B cell (primary cell): ENCODE measurements at regions not wholly inside any gene's neighbourhood (a gene's known extent, or its start where the extent isn't known, plus 50 kb on each side); places are given as distances from the start of the nearest gene placed in this dataset.

ENCODE experiments used
- ATAC-seq: fragments of 200-7000 bp; cut with Tn5 transposase; one replicate; pipeline ENCODE4 v1.10.0; 2021; ENCODE audit warnings: low read depth, mild to moderate bottlenecking, moderate number of reproducible peaks, moderate library complexity
- CTCF ChIA-PET: fragments of 350-600 bp; sonication (Branson Sonifier 250); formaldehyde crosslinking; loops from one replicate; lab custom pipeline; 2021; ENCODE audit warnings: antibody characterized with exemption, inconsistent platforms; lab: Charles Lee
- POLR2A ChIA-PET: fragments of 350-600 bp; sonication (Branson Sonifier 250); formaldehyde crosslinking; loops from one replicate; lab custom pipeline; 2021; ENCODE audit warnings: antibody characterized with exemption; lab: Charles Lee
- DNase-seq: peaks from one replicate; pipeline ENCODE4 v3.0.0; 2013
- H2AFZ ChIP-seq: 2 replicates; pipeline ENCODE4 v1.6.1; 2012; ENCODE audit warnings: mild to moderate bottlenecking, low read depth, low read length; ENCODE audit not compliant: insufficient read depth, poor library complexity, severe bottlenecking
- H3K27ac ChIP-seq, 2 donors: 1 replicate in 1 of 2; 2 replicates in 1 of 2; pipeline ENCODE4 v1.5.1; 2012 to 2013; ENCODE audit warnings: low read length in 2 of 2, mild to moderate bottlenecking in 2 of 2, moderate library complexity in 1 of 2
- H3K27me3 ChIP-seq, 4 experiments: fragments of 200-600 bp in 1 of 4; sonication (generic) in 1 of 4; replicated peaks in 1 of 4; 1 replicate in 2 of 4; 2 replicates in 2 of 4; pipeline versions ENCODE4 v1.6.1 to v1.7.0; 2013 to 2016; ENCODE audit warnings: low read length in 3 of 4, mild to moderate bottlenecking in 2 of 4, mixed read lengths in 1 of 4, moderate library complexity in 1 of 4; ENCODE audit not compliant: insufficient read depth in 4 of 4, control insufficient read depth in 3 of 4; ENCODE audit errors: control extremely low read depth in 1 of 4
- H3K36me3 ChIP-seq, 2 experiments: replicated peaks in 1 of 2; 1 replicate in 1 of 2; 2 replicates in 1 of 2; pipeline versions ENCODE4 v1.6.1 to v1.7.1; 2013; ENCODE audit warnings: low read length in 1 of 2; ENCODE audit not compliant: insufficient read depth in 2 of 2, control insufficient read depth in 1 of 2; ENCODE audit errors: control extremely low read depth in 1 of 2, extremely low read depth in 1 of 2
- H3K4me1 ChIP-seq, 2 donors: fragments of 200-600 bp in 1 of 2; sonication (generic) in 1 of 2; 1 replicate in 1 of 2; 2 replicates in 1 of 2; pipeline versions ENCODE4 v1.5.1 to v1.6.1; 2013 to 2017; ENCODE audit warnings: low read length in 2 of 2; ENCODE audit not compliant: control insufficient read depth in 2 of 2, insufficient read depth in 2 of 2
- H3K4me2 ChIP-seq: replicated peaks from 2 replicates; pipeline ENCODE3; 2012; ENCODE audit warnings: mild to moderate bottlenecking, low read depth, low read length; ENCODE audit not compliant: poor library complexity, severe bottlenecking
- H3K4me3 ChIP-seq, 5 experiments: fragments of 200-600 bp in 1 of 5; sonication (generic) in 1 of 5; 1 replicate in 3 of 5; 2 replicates in 2 of 5; pipeline versions ENCODE4 v1.5.1 to v1.7.0; 2011 to 2016; ENCODE audit warnings: low read length in 4 of 5, mild to moderate bottlenecking in 4 of 5, low read depth in 2 of 5, control low read depth in 1 of 5, moderate library complexity in 1 of 5; ENCODE audit not compliant: insufficient read depth in 1 of 5; ENCODE audit errors: control extremely low read depth in 1 of 5, extremely low read depth in 1 of 5
- H3K79me2 ChIP-seq: fragments of 200-600 bp; sonication (generic); one replicate; pipeline ENCODE4 v1.6.0; 2016; ENCODE audit warnings: low read length; ENCODE audit not compliant: control insufficient read depth, insufficient read depth
- H3K9ac ChIP-seq: fragments of 200-600 bp; sonication (generic); 2 replicates; pipeline ENCODE4 v1.6.1; 2017; ENCODE audit warnings: mild to moderate bottlenecking, low read length, moderate library complexity
- H3K9me3 ChIP-seq, 3 donors: one replicate each; pipeline versions ENCODE4 v1.6.1 to v1.7.1; 2013; ENCODE audit warnings: low read length in 2 of 3; ENCODE audit not compliant: control insufficient read depth in 2 of 3, insufficient read depth in 1 of 3; ENCODE audit errors: control extremely low read depth in 1 of 3
- H4K20me1 ChIP-seq: 2 replicates; pipeline ENCODE4 v1.6.0; 2012; ENCODE audit warnings: mild to moderate bottlenecking, low read length; ENCODE audit not compliant: insufficient read depth, control insufficient read depth, poor library complexity, severe bottlenecking
- H3K27ac Mint-ChIP-seq: one replicate; pipeline ENCODE4 v1.8.0; 2021; ENCODE audit warnings: mixed read lengths
- H3K27me3 Mint-ChIP-seq: one replicate; pipeline ENCODE4 v1.8.0; 2021; ENCODE audit warnings: mixed read lengths
- H3K4me1 Mint-ChIP-seq: one replicate; pipeline ENCODE4 v1.8.0; 2021; ENCODE audit warnings: mixed read lengths
- H3K4me3 Mint-ChIP-seq: one replicate; pipeline ENCODE4 v1.8.0; 2021; ENCODE audit warnings: mixed read lengths
- H3K9me3 Mint-ChIP-seq: one replicate; pipeline ENCODE4 v1.8.0; 2022; ENCODE audit warnings: mixed read lengths; ENCODE audit not compliant: insufficient read depth
- EZH2 ChIP-seq: IDR thresholded peaks from 2 replicates; pipeline ENCODE4 v1.6.1; 2012; ENCODE audit warnings: borderline replicate concordance, low read depth, mild to moderate bottlenecking, moderate library complexity, low read length; ENCODE audit not compliant: insufficient read depth, poor library complexity, severe bottlenecking
- WGBS: methylation state at CpG from one replicate; pipeline ENCODE4 v1.1.5; 2013; ENCODE audit warnings: missing lambda C conversion rate; ENCODE audit not compliant: insufficient coverage; 5-methylcytosine and 5-hydroxymethylcytosine counted together
- intact Hi-C: fragments of 100-400 bp; cut with micrococcal nuclease; formaldehyde crosslinking; loops from one replicate; pipeline ENCODE4 v1.10.0; 2022
- TF ChIP-seq, protein P1 (sequence below): fragments of 200-600 bp; IDR thresholded peaks from one replicate; pipeline ENCODE4 v1.8.0; 2022; ENCODE audit warnings: antibody characterized with exemption, mild to moderate bottlenecking

DNA sequence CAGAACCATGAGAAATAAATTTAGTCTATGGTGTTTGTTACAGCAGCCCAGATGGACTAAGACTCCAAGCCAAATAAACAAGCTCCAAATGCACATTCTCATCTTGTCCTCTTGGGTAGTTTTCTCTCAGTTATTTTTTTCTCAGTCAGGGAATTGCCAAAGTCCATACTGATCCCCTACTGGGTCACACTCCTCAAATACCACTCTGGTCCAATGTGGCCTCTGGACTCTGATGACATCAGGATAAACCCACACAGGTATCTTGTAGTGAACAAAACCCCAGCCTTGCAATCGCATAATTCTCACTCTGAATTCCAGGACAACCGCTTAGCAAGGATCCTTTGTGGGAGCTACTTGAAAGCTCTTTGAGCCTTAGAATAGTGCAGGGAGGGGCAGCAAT is 248.4 kb upstream of the JUN start:
- no peaks in the 10 kb centered on the region for H3K27me3 ChIP-seq
- peaks cover 11% of the 10 kb centered on the region for H3K79me2 ChIP-seq
- no peaks in the 10 kb centered on the region for H3K9me3 Mint-ChIP-seq
- no peaks in the 10 kb centered on the region for H4K20me1 ChIP-seq
- H3K9me3 ChIP-seq, result peaks cover 0 to 8% (median 0%) of the 10 kb centered on the region in 3 donors
- no peak overlapping the region for H3K4me3 ChIP-seq
- ATAC-seq, result no peak
- no peak overlapping the region for H3K4me3 Mint-ChIP-seq
- H3K4me1 ChIP-seq, result peaks cover 6 to 9% of the 10 kb centered on the region in 2 donors
- H3K36me3 ChIP-seq, result no peaks in the 10 kb centered on the region
- 100% methylated on average over 2 of the region's 2 CpGs for WGBS
- no peak overlapping the region for H2AFZ ChIP-seq
- POLR2A ChIA-PET, result no interaction called here
- CTCF ChIA-PET, result no interaction called here
- H3K4me1 Mint-ChIP-seq, result peaks cover under 1% of the 10 kb centered on the region
- H3K27ac Mint-ChIP-seq, result no peak overlapping the region
- no peaks in the 10 kb centered on the region for H3K27me3 Mint-ChIP-seq
- no peak overlapping the region for H3K27ac ChIP-seq
- TF ChIP-seq, protein P1, sequence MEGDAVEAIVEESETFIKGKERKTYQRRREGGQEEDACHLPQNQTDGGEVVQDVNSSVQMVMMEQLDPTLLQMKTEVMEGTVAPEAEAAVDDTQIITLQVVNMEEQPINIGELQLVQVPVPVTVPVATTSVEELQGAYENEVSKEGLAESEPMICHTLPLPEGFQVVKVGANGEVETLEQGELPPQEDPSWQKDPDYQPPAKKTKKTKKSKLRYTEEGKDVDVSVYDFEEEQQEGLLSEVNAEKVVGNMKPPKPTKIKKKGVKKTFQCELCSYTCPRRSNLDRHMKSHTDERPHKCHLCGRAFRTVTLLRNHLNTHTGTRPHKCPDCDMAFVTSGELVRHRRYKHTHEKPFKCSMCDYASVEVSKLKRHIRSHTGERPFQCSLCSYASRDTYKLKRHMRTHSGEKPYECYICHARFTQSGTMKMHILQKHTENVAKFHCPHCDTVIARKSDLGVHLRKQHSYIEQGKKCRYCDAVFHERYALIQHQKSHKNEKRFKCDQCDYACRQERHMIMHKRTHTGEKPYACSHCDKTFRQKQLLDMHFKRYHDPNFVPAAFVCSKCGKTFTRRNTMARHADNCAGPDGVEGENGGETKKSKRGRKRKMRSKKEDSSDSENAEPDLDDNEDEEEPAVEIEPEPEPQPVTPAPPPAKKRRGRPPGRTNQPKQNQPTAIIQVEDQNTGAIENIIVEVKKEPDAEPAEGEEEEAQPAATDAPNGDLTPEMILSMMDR, result no peak
- TF ChIP-seq EZH2, result no peak
- no peak overlapping the region for H3K4me2 ChIP-seq
- H3K9ac ChIP-seq, result no peak overlapping the region
- DNase-seq, result no peak
- intact Hi-C loops, result no loop called here

DNA sequence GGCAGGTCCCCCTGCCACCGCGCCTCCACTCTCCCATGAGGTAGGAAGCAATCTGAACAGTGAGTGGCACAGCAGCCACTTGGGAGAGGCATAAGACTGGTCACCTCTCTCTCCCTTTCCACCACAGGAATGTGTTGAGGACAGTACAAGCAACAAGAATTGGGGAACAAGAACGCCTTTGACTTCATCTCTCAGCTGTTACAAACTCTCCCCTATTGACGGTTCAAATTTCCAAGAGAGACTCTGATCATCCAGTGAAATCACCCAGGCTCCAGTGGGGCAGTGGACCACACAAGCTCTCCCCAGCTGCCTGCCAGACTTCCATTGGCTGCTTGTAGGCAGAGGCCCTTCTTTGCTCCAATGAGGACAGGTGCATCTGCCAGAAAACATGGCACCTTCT is 249.9 kb upstream of the JUN start:
- intact Hi-C loops, result no loop called here
- H3K9me3 ChIP-seq, result peaks cover 0 to 8% (median 0%) of the 10 kb centered on the region in 3 donors
- no peaks in the 10 kb centered on the region for H3K36me3 ChIP-seq
- H2AFZ ChIP-seq, result no peak overlapping the region
- no peaks in the 10 kb centered on the region for H3K9me3 Mint-ChIP-seq
- no peaks in the 10 kb centered on the region for H3K27me3 Mint-ChIP-seq
- no peaks in the 10 kb centered on the region for H3K4me1 Mint-ChIP-seq
- 100% methylated on average over 2 of the region's 4 CpGs for WGBS
- H3K4me3 ChIP-seq, result no peak overlapping the region
- no peaks in the 10 kb centered on the region for H3K79me2 ChIP-seq
- H3K27me3 ChIP-seq, result no peaks in the 10 kb centered on the region
- H3K4me3 Mint-ChIP-seq, result no peak overlapping the region
- no peaks in the 10 kb centered on the region for H3K4me1 ChIP-seq
- no peak overlapping the region for H3K27ac Mint-ChIP-seq
- TF ChIP-seq, protein P1, result no peak
- TF ChIP-seq EZH2, result no peak
- H3K9ac ChIP-seq, result no peak overlapping the region
- no peak overlapping the region for H3K27ac ChIP-seq
- POLR2A ChIA-PET, result no interaction called here
- ATAC-seq (no peak), DNase-seq (no peak)
- H3K4me2 ChIP-seq, result no peak overlapping the region
- no peaks in the 10 kb centered on the region for H4K20me1 ChIP-seq
- CTCF ChIA-PET, result interaction anchor here (1.3 kb wide), 1 partner anchor 13 kb away, joined by 3 read pairs; no protein-coding TSS in a partner anchor
